SIG-M5 (cell line): ENCODE measurements at regions not wholly inside any gene's neighbourhood (a gene's known extent, or its start where the extent isn't known, plus 50 kb on each side); places are given as distances from the start of the nearest gene placed in this dataset.
"Not testable (repeated sequence)": the region's sequence is repeated elsewhere in the genome, so short reads cannot be mapped to it uniquely, and the experiment has no call there.

Experiments
- DNase-seq: peaks from one replicate; lab custom pipeline; 2025; lab: John Stamatoyannopoulos, UW

DNA sequence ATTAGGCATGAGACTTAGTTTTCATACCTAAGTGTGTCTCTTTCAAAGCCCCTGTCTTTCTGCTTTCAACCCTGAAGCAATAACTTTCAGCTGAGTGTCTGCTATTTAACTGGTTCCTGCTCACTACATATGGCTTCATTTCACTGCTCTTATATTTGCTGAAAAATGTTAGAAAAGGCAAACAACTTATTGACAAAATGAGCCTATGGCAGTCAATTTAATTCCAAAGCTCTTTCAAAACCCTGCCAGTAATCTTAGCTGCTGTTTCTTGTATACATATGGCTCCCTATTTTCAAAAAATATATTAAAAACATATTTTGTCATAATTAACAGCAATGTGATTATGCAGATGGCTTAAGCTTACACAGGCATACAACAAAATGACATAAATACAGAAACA is 334.1 kb upstream of the MGAT4C start:
- DNase-seq = no peak

DNA sequence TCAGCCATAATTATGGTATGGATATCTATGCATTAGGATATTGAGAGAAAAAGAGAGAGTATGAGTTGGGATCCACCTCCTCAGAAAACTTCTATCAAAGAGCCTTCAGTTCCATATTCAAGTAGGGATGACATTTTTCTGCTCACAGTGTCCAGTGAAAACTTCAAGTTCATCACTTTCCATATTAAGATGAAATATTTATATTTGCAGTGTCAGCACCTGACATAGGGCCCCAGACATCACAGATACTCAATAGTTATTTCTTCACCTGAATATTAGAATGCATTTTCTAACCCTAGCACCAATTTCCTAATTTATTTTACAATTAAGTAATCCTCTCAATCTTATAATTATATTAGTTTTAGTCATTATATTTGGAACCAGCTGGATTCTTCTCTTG is 318.0 kb upstream of the MGAT4C start:
- DNase-seq = no peak

DNA sequence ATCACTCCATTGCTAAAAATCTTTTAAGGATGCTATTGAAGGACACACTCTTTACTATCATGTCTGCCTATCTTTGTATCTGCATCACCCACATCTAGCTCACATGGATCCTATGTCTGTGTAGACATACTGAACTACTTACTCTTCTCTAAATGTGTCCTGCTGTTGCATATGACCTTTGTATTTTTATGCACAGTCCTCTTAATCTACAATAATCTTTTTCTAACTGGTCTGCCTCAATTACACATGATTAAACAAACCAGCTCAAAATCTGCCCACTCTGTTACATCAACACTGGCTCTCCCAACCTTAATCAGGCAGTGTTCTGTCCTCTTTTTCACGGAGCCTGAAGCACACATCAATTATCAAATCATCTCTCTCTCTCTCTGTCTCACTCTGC is 316.3 kb upstream of the MGAT4C start:
- no peak for DNase-seq

DNA sequence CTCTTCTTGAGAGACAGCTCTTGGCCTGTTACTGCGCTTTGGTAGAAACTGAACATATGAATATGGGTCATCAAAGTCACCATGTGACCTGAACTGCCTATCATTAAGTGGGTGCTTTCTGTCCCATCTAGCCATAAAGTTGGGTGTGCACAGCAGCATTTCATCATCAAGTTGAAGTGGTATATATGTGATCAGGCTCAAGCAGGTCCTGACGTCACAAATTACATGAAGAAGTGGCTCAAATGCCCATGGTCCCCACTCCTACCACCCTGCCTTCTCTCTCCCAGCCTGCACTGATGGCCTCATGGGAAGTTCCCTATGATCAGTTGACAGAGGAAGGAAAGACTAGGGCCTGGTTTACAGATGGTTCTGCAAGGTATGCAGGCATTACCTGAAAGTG is 308.8 kb upstream of the MGAT4C start:
- no peak for DNase-seq

DNA sequence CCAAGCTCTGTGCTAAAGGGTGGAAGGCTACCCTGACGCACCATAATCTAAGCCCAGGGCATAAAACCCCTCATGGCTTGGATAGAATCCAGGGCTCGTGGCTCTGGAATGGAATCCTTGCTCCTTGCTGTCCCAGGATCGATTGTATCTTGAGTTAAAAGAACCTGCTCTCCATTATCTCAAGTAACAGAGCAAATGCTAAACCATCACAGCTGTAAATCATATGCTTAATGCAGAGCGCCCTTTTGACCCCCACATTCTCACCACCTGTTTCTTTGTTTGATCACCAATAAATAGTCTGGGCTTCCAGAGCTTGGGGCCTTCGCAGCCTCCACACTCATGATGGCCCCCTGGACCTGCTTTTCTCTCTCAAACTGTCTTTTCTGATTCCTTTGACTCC is 299.3 kb upstream of the MGAT4C start:
- DNase-seq = not testable (repeated sequence)

DNA sequence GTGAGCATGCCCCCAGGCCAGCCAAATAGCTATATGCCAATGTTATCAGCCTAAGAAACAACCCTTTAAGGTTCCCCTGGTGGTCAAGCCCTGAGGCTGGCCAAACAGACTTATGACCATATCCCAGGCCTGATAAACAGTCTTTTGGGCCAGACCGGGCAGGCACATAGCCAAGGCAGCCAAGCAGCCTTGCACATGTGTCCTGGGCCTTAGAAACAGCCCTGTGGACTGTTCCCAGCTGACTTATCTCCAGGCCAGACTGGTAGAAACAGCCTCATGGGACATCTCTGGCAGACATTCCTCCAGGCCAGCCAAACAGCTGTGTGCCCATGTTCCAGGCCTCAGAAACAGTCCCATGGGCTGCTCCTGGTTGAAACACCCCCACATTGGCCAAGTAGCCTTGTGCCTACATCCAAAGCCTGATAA is 295.0 kb upstream of the MGAT4C start:
- DNase-seq = no peak

DNA sequence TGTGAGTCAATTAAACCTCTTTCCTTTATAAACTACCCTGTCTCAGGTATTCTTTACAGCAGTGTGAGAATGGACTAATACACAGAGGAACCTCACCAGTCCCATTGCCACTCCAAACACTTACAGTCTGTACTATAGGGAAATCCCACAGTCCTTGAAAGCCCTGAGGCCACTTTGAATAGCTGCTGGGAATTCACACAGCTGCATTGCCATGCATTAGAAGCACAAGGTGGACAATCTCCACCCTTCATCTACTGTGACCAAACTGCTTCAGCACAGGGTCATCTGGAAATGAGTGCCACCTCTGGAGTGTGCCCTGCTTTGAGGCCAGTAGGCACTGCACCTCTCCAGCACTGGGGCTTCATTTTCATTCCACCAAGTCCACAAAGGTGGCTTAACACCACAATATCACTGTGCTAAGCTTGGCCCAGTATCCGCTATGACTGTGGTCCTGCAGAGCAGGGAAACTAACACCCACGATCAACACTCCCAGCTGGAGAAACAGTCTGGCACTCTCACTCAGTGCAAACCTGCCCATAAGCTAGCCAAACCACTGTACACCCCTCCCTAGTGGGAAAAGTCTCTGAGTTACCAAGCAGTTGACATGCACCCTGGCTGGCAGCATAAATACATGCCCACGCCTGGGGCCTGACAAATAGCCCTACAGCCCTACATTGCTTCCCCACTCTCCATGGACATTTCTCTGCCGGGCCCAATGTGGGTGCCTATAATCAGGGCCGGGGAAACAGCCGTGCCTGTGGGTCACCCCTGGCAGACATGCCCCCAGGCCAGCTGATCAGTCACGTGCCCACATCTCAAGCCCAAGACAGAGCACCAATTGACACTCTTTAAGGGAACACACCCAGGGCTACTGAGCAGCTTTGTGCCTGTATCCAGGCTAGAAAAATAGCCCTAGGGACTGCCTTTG is 294.3 kb upstream of the MGAT4C start:
- DNase-seq = no peak

DNA sequence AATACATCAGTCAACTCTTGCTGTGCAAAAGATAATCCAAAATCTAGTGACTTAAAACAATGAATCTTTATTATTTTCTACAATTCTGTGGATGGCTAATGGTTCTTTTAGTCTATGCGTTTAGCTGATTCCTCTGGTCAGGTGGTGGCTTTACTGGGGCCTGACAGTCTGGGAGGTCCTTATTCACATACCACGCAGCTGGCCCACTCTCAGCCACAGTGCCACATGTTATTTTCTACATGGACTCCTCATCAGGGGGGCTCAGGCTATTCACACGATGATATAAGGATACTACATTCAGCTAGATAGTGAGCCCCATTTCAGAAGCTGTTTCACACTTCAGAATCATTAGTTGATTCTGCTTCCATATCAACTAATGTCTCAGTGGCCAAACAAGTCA is 287.5 kb upstream of the MGAT4C start:
- no peak for DNase-seq

DNA sequence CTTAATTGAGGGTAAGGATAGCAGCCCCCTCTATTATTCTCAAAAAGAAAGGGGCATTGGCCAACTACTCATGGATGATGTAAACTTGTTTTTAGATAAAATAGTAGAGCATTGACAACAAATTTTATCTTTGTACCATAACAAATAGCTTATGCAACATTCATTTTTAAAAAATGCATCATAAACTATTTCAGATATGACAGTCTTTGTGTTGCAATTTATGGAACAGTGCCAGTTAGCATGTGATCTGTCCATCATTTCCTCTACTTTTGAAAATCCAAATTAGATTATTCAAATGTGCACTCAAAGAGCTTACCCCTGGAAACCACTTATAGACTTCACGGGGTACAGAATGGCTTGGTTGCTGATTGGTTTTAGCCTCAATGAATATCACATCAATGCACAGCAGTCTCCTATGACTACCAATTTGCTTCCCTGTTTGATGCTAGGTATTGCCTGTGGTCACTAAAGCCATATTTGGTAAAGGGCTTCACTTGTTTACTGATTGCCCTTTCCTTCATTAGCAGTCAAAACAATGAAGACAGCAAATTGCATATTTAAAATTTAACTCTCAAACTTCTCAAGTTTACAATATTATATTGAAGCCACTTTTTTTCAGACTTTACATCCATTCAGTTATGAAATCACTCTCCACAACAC is 274.9 kb upstream of the MGAT4C start:
- no peak for DNase-seq

DNA sequence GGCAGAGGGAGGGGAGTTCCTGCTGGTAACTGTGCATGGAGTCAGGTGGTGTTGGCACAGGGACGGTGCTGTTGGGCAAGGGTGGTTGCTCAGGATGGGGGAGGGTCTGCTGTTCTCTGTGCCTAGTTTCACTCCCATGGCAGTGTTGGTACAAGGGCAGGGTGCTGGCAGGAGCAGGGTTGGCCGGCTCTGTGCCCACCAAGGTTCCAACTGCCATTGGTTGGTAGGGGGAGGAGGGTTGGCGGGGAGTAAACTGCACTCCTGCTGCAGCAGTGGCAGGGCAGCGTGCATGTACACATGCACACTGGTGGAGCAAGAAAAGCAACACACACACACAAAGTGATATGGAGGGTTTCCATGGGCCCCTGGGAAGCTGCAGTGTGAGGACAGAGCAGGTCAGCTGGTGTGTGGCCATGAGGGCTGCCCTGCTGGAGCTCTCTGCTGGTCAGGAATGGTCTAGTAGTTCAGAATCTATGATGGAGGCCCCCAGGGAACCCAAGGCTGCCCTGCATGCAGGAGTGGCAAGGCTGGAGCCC is 269.9 kb upstream of the MGAT4C start:
- DNase-seq = no peak

DNA sequence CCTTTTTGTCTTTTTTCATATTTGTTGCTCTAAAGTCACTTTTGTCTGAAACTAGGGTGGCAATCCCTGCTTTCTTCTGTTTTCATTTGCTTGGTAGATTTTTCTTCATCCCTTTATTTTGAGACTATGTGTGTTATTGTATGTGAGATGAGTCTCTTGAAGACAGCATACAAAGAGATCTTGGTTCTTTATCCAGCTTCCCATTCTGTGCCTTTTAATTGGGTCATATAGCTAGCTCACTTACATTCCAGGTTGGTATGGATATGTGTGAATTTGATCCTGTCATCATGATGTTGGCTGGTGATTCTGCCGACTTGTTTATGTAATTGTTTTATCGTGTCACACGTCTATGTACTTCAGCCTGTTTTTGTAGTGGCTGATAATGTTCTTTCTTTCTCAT is 267.7 kb upstream of the MGAT4C start:
- DNase-seq = no peak

DNA sequence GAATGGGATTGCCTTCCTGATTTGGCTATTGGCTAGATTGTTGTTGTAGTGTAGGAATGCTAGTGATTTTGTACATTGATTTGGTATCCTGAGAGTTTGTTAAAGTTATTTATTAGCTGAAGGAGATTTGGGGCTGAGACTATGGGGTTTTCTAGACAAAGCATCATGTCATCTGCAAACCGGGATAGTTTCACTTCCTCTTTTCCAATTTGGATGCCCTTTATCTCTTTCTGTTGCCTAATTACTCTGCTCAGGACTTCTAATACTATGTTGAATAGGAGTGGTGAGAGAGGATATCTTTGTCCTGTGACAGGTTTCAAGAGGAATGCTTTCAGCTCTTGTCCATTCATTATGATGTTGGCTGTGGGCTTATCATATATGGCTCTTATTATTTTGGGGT is 265.7 kb upstream of the MGAT4C start:
- no peak for DNase-seq

DNA sequence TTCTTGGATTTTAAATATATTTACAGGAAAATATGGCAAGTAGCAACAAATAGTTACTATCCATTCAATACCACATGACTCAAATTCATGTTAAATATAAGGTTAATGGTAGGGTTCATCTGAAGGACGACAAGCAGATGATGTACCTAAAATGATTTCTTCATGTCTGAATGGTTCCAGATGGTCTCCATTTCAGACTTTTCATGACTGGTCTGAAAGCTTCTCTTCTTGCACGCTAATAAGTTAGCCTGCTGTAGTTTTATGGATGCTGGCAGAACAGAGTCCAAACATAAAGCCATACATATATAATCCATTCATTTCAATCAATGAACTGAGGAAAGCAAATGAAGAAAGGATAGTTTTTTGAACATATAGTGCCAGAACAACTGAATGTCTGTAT is 257.0 kb upstream of the MGAT4C start:
- DNase-seq = no peak

DNA sequence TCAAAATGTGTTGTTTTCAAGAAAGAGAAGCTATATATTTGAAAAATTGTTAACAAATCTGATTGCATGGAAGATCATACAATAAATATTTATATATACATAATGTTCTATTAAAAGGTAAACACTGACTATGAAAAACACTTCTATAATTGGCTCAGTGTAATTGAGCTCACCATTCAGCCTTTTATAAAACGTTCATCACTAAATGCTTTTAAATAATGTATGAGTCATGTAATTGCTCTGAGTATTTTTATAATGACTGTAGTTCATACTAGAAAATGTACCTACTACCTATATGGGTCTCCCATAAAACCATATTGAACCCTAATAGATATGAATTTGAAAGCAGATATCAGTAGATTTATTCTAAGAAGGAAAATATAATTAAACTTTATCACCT is 240.4 kb upstream of the MGAT4C start:
- DNase-seq = no peak

DNA sequence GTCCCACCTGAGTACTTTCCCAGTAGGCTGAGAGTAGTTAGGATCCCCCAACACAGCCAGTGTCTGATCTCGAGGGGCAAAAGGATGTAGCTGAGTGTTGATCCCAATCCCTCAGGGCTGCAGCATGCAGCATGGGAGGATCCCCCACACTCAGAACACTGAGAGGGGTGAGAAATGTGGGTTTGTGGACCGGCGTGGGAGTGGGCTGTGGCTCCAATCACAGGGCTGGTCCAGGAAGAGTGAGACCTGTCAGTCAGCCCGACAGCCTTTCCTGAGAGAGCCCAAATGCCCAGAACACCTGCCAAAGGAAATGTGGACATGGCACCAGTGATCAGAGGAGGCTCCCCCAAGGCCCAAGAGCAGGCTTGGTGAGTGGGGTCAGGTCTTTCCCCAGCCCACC is 228.3 kb upstream of the MGAT4C start:
- DNase-seq = no peak

DNA sequence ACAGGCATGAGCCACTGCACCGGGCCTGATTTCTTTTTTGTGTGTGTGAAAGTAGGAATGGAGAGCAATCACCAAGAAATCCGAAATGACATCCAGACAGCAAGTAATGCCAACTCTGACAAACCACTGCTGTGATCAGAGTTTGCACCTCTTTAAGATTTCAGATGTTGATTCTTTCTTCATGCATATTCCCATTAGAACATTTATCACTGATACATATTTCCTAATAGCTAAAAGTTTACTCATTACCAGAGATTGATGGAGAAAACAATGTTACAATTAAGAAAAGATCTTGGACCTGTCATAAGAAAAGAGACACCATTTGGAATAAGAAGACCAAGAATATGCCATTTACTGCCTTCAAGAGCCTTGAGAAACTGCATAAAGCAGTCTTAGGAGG is 217.0 kb upstream of the MGAT4C start:
- DNase-seq = no peak

DNA sequence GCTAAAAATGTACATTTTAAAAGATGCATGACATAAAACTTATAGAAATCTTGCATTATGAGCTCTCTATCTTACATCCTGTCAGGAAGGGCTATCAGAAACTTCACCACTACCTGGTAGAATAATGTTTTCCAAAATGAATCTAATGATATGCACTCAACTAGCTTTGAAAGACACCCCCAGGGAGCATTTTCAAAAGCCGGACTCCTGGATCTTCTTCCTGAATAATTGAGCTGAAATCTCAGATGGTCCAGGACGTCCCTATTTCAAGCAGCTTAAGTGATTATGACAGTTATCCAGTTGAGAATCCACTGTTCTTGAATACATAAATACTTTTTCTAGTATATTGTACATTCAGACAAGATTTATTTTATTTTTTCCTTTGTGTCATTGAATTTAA is 200.6 kb upstream of the MGAT4C start:
- no peak for DNase-seq

DNA sequence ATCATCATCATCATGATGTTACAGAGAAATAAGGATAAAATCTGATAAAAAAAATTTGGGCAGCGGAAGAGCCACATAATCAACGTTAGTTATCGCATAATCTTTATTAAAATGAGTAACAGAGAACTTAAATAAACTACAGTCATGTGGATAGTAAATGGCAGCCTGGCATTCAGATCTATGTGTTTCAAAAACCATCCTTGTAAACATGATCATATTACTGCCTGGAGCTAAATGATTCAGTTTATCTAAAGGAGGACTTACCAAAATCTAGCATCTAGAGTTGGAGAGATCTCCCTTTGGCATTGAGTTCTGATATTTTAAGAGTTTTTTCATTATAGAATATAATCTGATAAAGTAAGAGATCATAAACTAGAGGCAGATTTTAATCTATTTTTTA is 200.1 kb upstream of the MGAT4C start:
- DNase-seq = no peak

DNA sequence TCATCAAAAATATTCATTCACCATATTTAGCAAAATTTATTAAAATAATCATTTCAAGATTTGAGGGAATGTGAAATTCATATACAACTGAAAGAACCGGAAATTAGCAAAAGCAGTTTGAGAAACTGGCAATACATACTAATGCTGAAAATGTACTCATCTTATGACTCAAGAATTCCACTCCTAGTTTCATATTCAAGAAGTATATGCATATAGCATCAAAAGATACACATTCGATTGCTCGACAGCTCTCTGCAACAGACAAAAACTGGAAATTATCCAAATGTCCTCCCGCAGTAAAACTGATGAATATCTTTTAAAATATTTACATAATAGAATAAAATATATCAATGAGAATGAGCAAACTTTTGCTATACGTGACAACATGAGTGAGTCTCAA is 189.2 kb upstream of the MGAT4C start:
- DNase-seq = no peak

DNA sequence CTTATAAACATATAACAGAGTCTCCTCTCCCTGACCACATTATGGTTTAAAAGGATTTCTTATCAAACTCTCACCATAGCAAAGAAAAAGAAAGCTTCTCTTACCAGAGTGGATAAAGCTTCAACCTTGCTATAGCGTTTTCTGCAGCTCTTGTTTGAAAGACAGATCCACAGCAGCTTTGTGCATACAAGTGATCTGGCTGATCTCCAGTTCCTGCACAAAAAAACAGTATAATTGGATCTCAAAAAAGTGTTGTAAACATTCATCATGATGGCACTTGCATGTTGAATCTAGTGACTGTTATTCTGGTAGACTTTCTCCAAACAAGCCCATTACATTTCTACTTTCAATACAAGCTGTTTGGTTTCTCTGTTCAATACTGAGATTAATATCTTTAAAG is 178.9 kb upstream of the MGAT4C start:
- no peak for DNase-seq

DNA sequence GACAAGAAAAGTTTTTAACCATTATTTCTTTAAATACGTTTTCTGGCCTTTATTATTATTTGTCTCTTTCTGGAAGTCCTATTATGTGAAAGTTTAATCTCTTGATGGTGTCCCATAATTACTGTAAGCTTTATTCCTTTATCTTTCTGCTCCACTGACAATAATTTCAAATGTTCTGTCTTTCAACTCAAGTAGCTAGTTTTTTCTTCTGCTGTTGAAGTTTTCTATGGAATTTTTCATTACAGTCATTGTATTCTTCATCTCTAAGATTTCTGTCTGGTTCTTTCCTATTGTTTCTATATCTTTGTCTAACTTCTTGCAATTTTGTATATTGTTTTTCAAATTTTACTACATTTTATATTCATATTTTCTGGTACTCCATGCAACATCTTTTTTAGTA is 173.6 kb upstream of the MGAT4C start:
- DNase-seq = no peak

DNA sequence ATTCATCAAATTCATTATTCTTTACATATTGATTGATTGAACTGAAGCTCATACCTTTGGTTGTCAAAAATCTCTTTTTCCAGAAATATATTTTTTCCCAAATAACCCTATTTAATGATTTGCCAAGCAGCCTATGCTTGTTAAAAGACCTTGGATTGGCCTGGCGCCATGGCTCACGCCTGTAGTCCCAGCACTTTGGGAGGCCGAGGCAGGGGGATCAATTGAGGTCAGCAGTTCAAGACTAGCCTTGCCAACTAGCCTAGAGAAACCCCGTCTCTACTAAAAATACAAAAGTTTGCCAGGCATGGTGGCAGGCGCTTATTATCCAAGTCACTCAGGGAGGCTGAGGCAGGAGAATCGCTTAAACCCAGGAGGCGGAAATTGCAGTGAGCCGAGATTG is 165.1 kb upstream of the MGAT4C start:
- no peak for DNase-seq

DNA sequence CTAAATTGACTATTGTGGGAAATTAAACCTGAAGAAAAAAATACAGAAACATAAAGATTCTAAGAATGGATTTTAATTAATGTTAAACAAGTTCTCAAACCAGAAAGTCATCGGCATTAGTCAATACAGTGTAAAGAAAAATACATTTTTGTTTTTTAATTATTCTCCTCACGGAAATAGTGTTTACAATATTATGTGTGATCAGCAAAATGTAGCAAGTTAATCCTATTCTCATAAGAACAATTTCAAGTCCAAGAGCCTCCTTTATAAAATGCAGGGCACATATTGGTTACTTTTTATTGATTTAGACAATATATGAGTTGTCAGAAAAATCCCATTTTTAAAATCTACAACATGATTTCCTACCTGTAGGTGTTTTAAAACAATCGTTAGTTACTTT is 158.0 kb upstream of the MGAT4C start:
- no peak for DNase-seq
